ENCODE measurements at regions not wholly inside any gene's neighbourhood (a gene's known extent, or its start where the extent isn't known, plus 50 kb on each side); places are given as distances from the start of the nearest gene placed in this dataset.

GRCh38 chr3:24907106-24907505 lies 412.5 kb upstream of the THRB start:
- H3F3A ChIP-seq (replicated peaks; ENCODE audit: low read depth) = no peaks in the 10 kb centered on the region
- H2AFZ ChIP-seq = no peak overlapping the region
- no peak overlapping the region for H3K27ac ChIP-seq (ENCODE audit: low read depth)
- Mint-ChIP-seq H3K27me3 (ENCODE audit: insufficient read depth, low read depth, poor library complexity) (no peaks in the 10 kb centered on the region), H3K9me3 (no peaks in the 10 kb centered on the region; the same call in 2 of the 3 replicates), H3K4me1 (no peaks in the 10 kb centered on the region), H3K27ac (no peak overlapping the region), H3K36me3 (ENCODE audit: low read depth) (no peaks in the 10 kb centered on the region), H3K4me3 (no peak overlapping the region)
- H3K79me2 ChIP-seq (replicated peaks; ENCODE audit: insufficient read depth) = no peaks in the 10 kb centered on the region
- H3K4me2 ChIP-seq = no peak overlapping the region
- no peak for DNase-seq (ENCODE audit: low spot score)
- no peaks in the 10 kb centered on the region for H3K4me1 ChIP-seq (ENCODE audit: insufficient read depth)
- no peaks in the 10 kb centered on the region for H3K27me3 ChIP-seq (ENCODE audit: insufficient read depth)
- H3K36me3 ChIP-seq (ENCODE audit: insufficient read depth) = no peaks in the 10 kb centered on the region
- H4K20me1 ChIP-seq (replicated peaks; ENCODE audit: insufficient read depth) = no peaks in the 10 kb centered on the region
- TF ChIP-seq EZH2 (IDR thresholded peaks at IDR 0.05; ENCODE audit: low read depth, unreplicated experiment) (no peak), CTCF (conservative IDR thresholded peaks at IDR 0.05; ENCODE audit: low read depth in 2 of 2) (no peak), EZH2phosphoT487 (IDR thresholded peaks at IDR 0.05; ENCODE audit: unreplicated experiment) (no peak), ZNF331 (CRISPR knock-in tag; IDR thresholded peaks at IDR 0.05; ENCODE audit: low read depth) (no peak), POLR2AphosphoS5 (IDR thresholded peaks at IDR 0.05; ENCODE audit: low read depth) (no peak), REST (IDR thresholded peaks at IDR 0.05; ENCODE audit: unreplicated experiment) (no peak), CREB1 (CRISPR knock-in tag; IDR thresholded peaks at IDR 0.05; ENCODE audit: low read depth) (no peak), ETS1 (IDR thresholded peaks at IDR 0.05) (no peak), ZNF462 (CRISPR knock-in tag; IDR thresholded peaks at IDR 0.05) (no peak), ZNF114 (CRISPR knock-in tag; IDR thresholded peaks at IDR 0.05) (no peak), STAT1 (IDR thresholded peaks at IDR 0.05; ENCODE audit: unreplicated experiment) (no peak), JUNB (IDR thresholded peaks at IDR 0.05; ENCODE audit: unreplicated experiment) (no peak), NANOG (IDR thresholded peaks at IDR 0.05; ENCODE audit: borderline replicate concordance) (no peak)
- H3K9me2 ChIP-seq (ENCODE audit: insufficient read depth) = no peaks in the 10 kb centered on the region
- no peak overlapping the region for H3K4me3 ChIP-seq
- ATAC-seq = no peak
